ENCODE measurements at regions not wholly inside any gene's neighbourhood (a gene's known extent, or its start where the extent isn't known, plus 50 kb on each side); places are given as distances from the start of the nearest gene placed in this dataset.

DNA sequence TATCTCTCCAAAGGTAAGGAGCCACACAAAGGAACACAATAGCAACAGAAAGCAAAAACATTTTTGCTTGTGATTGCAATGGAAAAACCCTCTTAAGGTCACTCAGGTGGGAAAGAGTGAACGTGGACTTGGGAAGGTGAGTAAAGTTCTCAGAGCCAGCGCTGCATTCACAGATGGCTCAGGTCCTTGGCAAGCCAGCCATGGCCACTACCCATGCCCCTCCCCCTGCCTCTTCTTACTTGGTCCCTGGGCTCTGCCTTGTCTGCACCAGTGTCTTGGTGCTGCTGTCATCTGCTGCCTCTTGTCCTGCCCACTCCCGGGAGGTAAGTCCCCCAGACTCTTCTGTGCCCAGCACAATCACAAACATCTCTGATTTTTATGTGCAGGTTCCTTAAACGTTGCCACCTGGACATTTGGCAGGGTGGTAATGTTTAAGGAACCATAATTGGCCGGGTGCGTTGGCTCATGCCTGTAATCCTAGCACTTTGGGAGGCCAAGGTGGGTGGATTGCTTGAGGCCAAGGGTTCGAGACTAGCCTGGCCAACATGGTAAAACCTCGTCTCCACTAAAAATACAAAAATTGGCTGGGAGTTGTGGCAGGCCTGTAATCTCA, 74.6 kb downstream of the FEM1C start:
- H3K9ac ChIP-seq (ENCODE audit: low read depth in 1 of 2, low read length in 2 of 2): no peak overlapping the region
- no peaks in the 10 kb centered on the region for H3K36me3 ChIP-seq (ENCODE audit: control insufficient read depth in 4 of 4, insufficient read depth in 3 of 4, low read depth in 1 of 4, low read length in 3 of 4)
- H3K27me3 ChIP-seq (ENCODE audit: control insufficient read depth in 4 of 4, insufficient read depth in 4 of 4, low read length in 3 of 4): no peaks in the 10 kb centered on the region
- no peaks in the 10 kb centered on the region for H3K9me3 ChIP-seq (ENCODE audit: control insufficient read depth in 4 of 4, low read length in 3 of 4)
- H3K4me1 ChIP-seq (ENCODE audit: control insufficient read depth in 4 of 4, insufficient read depth in 4 of 4, low read length in 3 of 4): peaks cover 0 to 6% (median 0%) of the 10 kb centered on the region in 4 donors
- no peak overlapping the region for H3K4me3 ChIP-seq (ENCODE audit: low read depth in 1 of 3, low read length in 3 of 3)
- H3K27ac ChIP-seq (ENCODE audit: low read depth in 1 of 2, low read length in 2 of 2): no peak overlapping the region
- TF ChIP-seq EGR1 (IDR thresholded peaks at IDR 0.05; ENCODE audit: low read depth in 2 of 2): no peak
- TF ChIP-seq FOXA1 (IDR thresholded peaks at IDR 0.05): no peak
- no peak for TF ChIP-seq SP1 (IDR thresholded peaks at IDR 0.05)
- no peak for TF ChIP-seq YY1 (IDR thresholded peaks at IDR 0.05)
- no peak for TF ChIP-seq GABPA (IDR thresholded peaks at IDR 0.05 in 1 of 2, conservative IDR thresholded peaks at IDR 0.05 in 1 of 2)
- no peak for TF ChIP-seq RXRA (IDR thresholded peaks at IDR 0.05)
- no peak for TF ChIP-seq CTCF (IDR thresholded peaks at IDR 0.05; ENCODE audit: low read depth, low read length, missing input control)
- TF ChIP-seq FOXA2 (IDR thresholded peaks at IDR 0.05): no peak
- TF ChIP-seq REST (IDR thresholded peaks at IDR 0.05): no peak
- TF ChIP-seq NR2F2 (IDR thresholded peaks at IDR 0.05): no peak
- TF ChIP-seq, protein P1, sequence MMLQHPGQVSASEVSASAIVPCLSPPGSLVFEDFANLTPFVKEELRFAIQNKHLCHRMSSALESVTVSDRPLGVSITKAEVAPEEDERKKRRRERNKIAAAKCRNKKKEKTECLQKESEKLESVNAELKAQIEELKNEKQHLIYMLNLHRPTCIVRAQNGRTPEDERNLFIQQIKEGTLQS (IDR thresholded peaks at IDR 0.05): no peak
- TF ChIP-seq TAF1 (conservative IDR thresholded peaks at IDR 0.05): no peak
- WGBS: 88% methylated on average over 8 of the region's 8 CpGs
- no peak for DNase-seq (ENCODE audit: low spot score)

GRCh38 chr5:115467628-115468027, 76.9 kb downstream of the FEM1C start:
- H3K4me1 ChIP-seq (ENCODE audit: control insufficient read depth in 4 of 4, insufficient read depth in 4 of 4, low read length in 3 of 4): peaks cover 0 to 6% (median 0%) of the 10 kb centered on the region in 4 donors
- H3K9me3 ChIP-seq (ENCODE audit: control insufficient read depth in 4 of 4, low read length in 3 of 4): no peaks in the 10 kb centered on the region
- no peak overlapping the region for H3K4me3 ChIP-seq (ENCODE audit: low read depth in 1 of 3, low read length in 3 of 3)
- DNase-seq (ENCODE audit: low spot score): no peak
- no peaks in the 10 kb centered on the region for H3K36me3 ChIP-seq (ENCODE audit: control insufficient read depth in 4 of 4, insufficient read depth in 3 of 4, low read depth in 1 of 4, low read length in 3 of 4)
- H3K9ac ChIP-seq (ENCODE audit: low read depth in 1 of 2, low read length in 2 of 2): no peak overlapping the region
- H3K27ac ChIP-seq (ENCODE audit: low read depth in 1 of 2, low read length in 2 of 2): no peak overlapping the region
- no peaks in the 10 kb centered on the region for H3K27me3 ChIP-seq (ENCODE audit: control insufficient read depth in 4 of 4, insufficient read depth in 4 of 4, low read length in 3 of 4)
- TF ChIP-seq FOXA2 (IDR thresholded peaks at IDR 0.05) (no peak), HNF4A (conservative IDR thresholded peaks at IDR 0.05) (no peak)

- Histone ChIP-seq H3K9me3 (ENCODE audit: control insufficient read depth in 4 of 4, low read length in 3 of 4) (no peaks in the 10 kb centered on the region), H3K27me3 (ENCODE audit: control insufficient read depth in 4 of 4, insufficient read depth in 4 of 4, low read length in 3 of 4) (no peaks in the 10 kb centered on the region), H3K4me1 (ENCODE audit: control insufficient read depth in 4 of 4, insufficient read depth in 4 of 4, low read length in 3 of 4) (no peaks in the 10 kb centered on the region), H3K36me3 (ENCODE audit: control insufficient read depth in 4 of 4, insufficient read depth in 3 of 4, low read depth in 1 of 4, low read length in 3 of 4) (no peaks in the 10 kb centered on the region), H3K4me3 (ENCODE audit: low read depth in 1 of 3, low read length in 3 of 3) (no peak overlapping the region), H3K27ac (ENCODE audit: low read depth in 1 of 2, low read length in 2 of 2) (no peak overlapping the region), H3K9ac (ENCODE audit: low read depth in 1 of 2, low read length in 2 of 2) (no peak overlapping the region)
- no peak for DNase-seq (ENCODE audit: low spot score)
- 97% methylated on average over 1 of the region's 1 CpG for WGBS
- TF ChIP-seq HNF4G (IDR thresholded peaks at IDR 0.05) (no peak), MAX (IDR thresholded peaks at IDR 0.05) (no peak), FOXA1 (IDR thresholded peaks at IDR 0.05) (no peak), CTCF (IDR thresholded peaks at IDR 0.05; ENCODE audit: low read depth, low read length, missing input control) (no peak), TAF1 (conservative IDR thresholded peaks at IDR 0.05) (no peak), NR2F2 (IDR thresholded peaks at IDR 0.05) (no peak), ZBTB33 (IDR thresholded peaks at IDR 0.05) (no peak), YY1 (IDR thresholded peaks at IDR 0.05) (no peak), RXRA (IDR thresholded peaks at IDR 0.05) (no peak), FOXA2 (IDR thresholded peaks at IDR 0.05) (no peak), RAD21 (IDR thresholded peaks at IDR 0.05) (no peak)
These were observed 79.1 kb downstream of the FEM1C start for GRCh38 chr5:115465431-115465830.

Data from liver (tissue), 8 donors.